Panc1 (cell line): ENCODE measurements at regions not wholly inside any gene's neighbourhood (a gene's known extent, or its start where the extent isn't known, plus 50 kb on each side); places are given as distances from the start of the nearest gene placed in this dataset.

Experiments used
- POLR2AphosphoS5 ChIP-seq: IDR thresholded peaks from 2 replicates; pipeline ENCODE4 v1.6.1; 2012; ENCODE audit warnings: mild to moderate bottlenecking, low read depth, low read length, moderate library complexity
- TCF7L2 ChIP-seq: IDR thresholded peaks from 2 replicates; pipeline ENCODE4 v1.6.1; 2011; ENCODE audit warnings: mild to moderate bottlenecking, low read depth, low read length, inconsistent platforms
- TF ChIP-seq, protein P1 (sequence below): fragments of 450-650 bp; IDR thresholded peaks from 2 replicates; pipeline ENCODE4 v1.5.1; 2017; ENCODE audit warnings: mild to moderate bottlenecking
- TF ChIP-seq, protein P2 (sequence below), 2 experiments: IDR thresholded peaks; 2 replicates each; pipeline ENCODE4 v1.6.1; 2011 to 2012; ENCODE audit warnings: low read depth in 2 of 2, control low read depth in 1 of 2, low read length in 1 of 2, mild to moderate bottlenecking in 1 of 2, moderate library complexity in 1 of 2; ENCODE audit not compliant: insufficient read depth in 1 of 2

DNA sequence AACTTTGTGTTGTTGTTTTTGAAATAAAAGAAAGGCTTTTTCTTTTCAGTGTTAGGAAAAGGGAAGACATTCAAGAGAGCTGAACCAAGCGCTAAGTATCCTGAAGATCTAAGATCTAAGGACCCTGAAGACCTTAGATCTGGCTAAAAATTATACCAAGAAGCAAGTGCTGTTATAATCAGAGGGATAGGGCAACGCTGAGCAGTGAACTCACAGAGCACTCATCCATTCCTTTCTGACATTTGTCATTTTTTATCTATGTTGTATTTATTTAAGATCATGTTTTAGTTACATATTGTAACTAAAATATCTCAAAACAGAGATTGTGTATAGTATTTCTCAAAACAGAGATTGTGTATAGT lies 60.5 kb upstream of the FAM216B start:
- TF ChIP-seq, protein P1, sequence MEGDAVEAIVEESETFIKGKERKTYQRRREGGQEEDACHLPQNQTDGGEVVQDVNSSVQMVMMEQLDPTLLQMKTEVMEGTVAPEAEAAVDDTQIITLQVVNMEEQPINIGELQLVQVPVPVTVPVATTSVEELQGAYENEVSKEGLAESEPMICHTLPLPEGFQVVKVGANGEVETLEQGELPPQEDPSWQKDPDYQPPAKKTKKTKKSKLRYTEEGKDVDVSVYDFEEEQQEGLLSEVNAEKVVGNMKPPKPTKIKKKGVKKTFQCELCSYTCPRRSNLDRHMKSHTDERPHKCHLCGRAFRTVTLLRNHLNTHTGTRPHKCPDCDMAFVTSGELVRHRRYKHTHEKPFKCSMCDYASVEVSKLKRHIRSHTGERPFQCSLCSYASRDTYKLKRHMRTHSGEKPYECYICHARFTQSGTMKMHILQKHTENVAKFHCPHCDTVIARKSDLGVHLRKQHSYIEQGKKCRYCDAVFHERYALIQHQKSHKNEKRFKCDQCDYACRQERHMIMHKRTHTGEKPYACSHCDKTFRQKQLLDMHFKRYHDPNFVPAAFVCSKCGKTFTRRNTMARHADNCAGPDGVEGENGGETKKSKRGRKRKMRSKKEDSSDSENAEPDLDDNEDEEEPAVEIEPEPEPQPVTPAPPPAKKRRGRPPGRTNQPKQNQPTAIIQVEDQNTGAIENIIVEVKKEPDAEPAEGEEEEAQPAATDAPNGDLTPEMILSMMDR = no peak
- TF ChIP-seq, protein P2, sequence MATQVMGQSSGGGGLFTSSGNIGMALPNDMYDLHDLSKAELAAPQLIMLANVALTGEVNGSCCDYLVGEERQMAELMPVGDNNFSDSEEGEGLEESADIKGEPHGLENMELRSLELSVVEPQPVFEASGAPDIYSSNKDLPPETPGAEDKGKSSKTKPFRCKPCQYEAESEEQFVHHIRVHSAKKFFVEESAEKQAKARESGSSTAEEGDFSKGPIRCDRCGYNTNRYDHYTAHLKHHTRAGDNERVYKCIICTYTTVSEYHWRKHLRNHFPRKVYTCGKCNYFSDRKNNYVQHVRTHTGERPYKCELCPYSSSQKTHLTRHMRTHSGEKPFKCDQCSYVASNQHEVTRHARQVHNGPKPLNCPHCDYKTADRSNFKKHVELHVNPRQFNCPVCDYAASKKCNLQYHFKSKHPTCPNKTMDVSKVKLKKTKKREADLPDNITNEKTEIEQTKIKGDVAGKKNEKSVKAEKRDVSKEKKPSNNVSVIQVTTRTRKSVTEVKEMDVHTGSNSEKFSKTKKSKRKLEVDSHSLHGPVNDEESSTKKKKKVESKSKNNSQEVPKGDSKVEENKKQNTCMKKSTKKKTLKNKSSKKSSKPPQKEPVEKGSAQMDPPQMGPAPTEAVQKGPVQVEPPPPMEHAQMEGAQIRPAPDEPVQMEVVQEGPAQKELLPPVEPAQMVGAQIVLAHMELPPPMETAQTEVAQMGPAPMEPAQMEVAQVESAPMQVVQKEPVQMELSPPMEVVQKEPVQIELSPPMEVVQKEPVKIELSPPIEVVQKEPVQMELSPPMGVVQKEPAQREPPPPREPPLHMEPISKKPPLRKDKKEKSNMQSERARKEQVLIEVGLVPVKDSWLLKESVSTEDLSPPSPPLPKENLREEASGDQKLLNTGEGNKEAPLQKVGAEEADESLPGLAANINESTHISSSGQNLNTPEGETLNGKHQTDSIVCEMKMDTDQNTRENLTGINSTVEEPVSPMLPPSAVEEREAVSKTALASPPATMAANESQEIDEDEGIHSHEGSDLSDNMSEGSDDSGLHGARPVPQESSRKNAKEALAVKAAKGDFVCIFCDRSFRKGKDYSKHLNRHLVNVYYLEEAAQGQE (IDR thresholded peaks at IDR 0.05; ENCODE audit: insufficient read depth in 1 of 2, low read depth in 2 of 2, low read length in 1 of 2) = no peak
- no peak for TF ChIP-seq POLR2AphosphoS5
- no peak for TF ChIP-seq TCF7L2
